ENCODE measurements at regions not wholly inside any gene's neighbourhood (a gene's known extent, or its start where the extent isn't known, plus 50 kb on each side); places are given as distances from the start of the nearest gene placed in this dataset.

DNA sequence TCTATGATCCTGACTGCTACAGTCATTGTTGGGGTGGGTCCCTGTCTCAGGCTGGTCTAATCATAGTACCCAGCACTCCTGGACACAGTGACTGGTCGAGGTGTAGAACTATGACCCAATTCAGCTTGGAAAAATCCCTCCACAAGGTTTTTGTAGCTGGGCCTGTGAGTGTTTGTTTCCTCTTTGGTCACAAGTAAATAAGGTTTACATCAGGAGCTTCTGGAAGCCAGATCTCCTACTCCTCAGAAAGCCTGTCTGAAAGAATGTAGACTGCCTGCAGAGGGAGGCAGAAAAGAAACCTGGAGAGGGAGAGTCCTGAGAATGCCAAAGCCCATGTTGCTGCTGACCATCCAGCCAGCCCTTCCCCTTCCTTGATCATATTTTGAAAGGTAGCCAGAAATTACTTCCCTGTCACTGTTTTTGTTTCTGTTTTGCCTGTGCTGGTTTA lies 123.2 kb downstream of the RAP2B start:
- H3K9me2 ChIP-seq (replicated peaks; ENCODE audit: low read depth, low read length): no peaks in the 10 kb centered on the region
- H3K4me3 ChIP-seq (ENCODE audit: low read length, poor library complexity, severe bottlenecking): no peak overlapping the region
- H3K27me3 ChIP-seq (ENCODE audit: insufficient read depth, low read length, poor library complexity, severe bottlenecking): no peaks in the 10 kb centered on the region
- H3K36me3 ChIP-seq (ENCODE audit: insufficient read depth, low read length): no peaks in the 10 kb centered on the region
- H3K4me2 ChIP-seq (ENCODE audit: low read depth, low read length, poor library complexity, severe bottlenecking): no peak overlapping the region
- no peak for TF ChIP-seq EZH2phosphoT487 (IDR thresholded peaks at IDR 0.05; ENCODE audit: borderline replicate concordance)
- TF ChIP-seq, protein P1, sequence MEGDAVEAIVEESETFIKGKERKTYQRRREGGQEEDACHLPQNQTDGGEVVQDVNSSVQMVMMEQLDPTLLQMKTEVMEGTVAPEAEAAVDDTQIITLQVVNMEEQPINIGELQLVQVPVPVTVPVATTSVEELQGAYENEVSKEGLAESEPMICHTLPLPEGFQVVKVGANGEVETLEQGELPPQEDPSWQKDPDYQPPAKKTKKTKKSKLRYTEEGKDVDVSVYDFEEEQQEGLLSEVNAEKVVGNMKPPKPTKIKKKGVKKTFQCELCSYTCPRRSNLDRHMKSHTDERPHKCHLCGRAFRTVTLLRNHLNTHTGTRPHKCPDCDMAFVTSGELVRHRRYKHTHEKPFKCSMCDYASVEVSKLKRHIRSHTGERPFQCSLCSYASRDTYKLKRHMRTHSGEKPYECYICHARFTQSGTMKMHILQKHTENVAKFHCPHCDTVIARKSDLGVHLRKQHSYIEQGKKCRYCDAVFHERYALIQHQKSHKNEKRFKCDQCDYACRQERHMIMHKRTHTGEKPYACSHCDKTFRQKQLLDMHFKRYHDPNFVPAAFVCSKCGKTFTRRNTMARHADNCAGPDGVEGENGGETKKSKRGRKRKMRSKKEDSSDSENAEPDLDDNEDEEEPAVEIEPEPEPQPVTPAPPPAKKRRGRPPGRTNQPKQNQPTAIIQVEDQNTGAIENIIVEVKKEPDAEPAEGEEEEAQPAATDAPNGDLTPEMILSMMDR (conservative IDR thresholded peaks at IDR 0.05; ENCODE audit: low read length): no peak
- no peaks in the 10 kb centered on the region for H3K79me2 ChIP-seq (ENCODE audit: insufficient read depth, low read length)
- peak overlapping the region; percentile 69 for H2AFZ ChIP-seq (ENCODE audit: low read length)
- H3F3A ChIP-seq (ENCODE audit: low read depth): no peaks in the 10 kb centered on the region
- H3K9me3 ChIP-seq (ENCODE audit: insufficient read depth, low read depth, low read length): no peaks in the 10 kb centered on the region
- H4K20me1 ChIP-seq (ENCODE audit: insufficient read depth, low read length, poor library complexity, severe bottlenecking): no peaks in the 10 kb centered on the region
- H3K9ac ChIP-seq (ENCODE audit: low read depth, low read length, poor library complexity, severe bottlenecking): no peak overlapping the region
- peaks cover 35% of the 10 kb centered on the region for H3K4me1 ChIP-seq (ENCODE audit: insufficient read depth, low read length, poor library complexity, severe bottlenecking)

DNA sequence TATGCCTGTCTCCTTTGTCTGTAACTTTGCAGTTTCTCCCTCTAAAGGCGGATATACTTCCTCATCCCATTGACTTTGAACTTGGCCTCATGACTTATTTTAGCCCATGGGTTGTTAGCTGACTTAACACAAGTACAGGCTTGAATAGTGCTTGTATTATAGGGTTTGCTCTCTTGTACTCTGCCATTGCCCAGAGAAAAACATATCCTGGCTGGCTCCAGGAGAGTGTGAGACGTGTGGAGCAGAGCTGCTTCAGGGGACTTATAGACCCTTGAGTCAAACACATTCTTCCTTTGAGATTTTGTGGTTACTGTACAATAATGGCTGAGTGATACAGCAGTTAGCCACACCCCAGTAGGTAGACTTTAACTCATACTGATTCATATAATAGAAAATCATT lies 124.0 kb downstream of the RAP2B start:
- Histone ChIP-seq H3K36me3 (ENCODE audit: insufficient read depth, low read length) (no peaks in the 10 kb centered on the region), H3K9ac (ENCODE audit: low read depth, low read length, poor library complexity, severe bottlenecking) (no peak overlapping the region), H3K4me2 (ENCODE audit: low read depth, low read length, poor library complexity, severe bottlenecking) (peak overlapping the region; percentile 7), H3K9me2 (replicated peaks; ENCODE audit: low read depth, low read length) (no peaks in the 10 kb centered on the region), H4K20me1 (ENCODE audit: insufficient read depth, low read length, poor library complexity, severe bottlenecking) (no peaks in the 10 kb centered on the region), H3K27me3 (ENCODE audit: insufficient read depth, low read length, poor library complexity, severe bottlenecking) (no peaks in the 10 kb centered on the region), H3K79me2 (ENCODE audit: insufficient read depth, low read length) (no peaks in the 10 kb centered on the region), H3K9me3 (ENCODE audit: insufficient read depth, low read depth, low read length) (no peaks in the 10 kb centered on the region), H3F3A (ENCODE audit: low read depth) (no peaks in the 10 kb centered on the region), H3K4me1 (ENCODE audit: insufficient read depth, low read length, poor library complexity, severe bottlenecking) (peaks cover 35% of the 10 kb centered on the region), H3K4me3 (ENCODE audit: low read length, poor library complexity, severe bottlenecking) (no peak overlapping the region), H2AFZ (ENCODE audit: low read length) (peak overlapping the region; percentile 69)
- no peak for TF ChIP-seq EZH2phosphoT487 (IDR thresholded peaks at IDR 0.05; ENCODE audit: borderline replicate concordance)
- TF ChIP-seq, protein P1 (conservative IDR thresholded peaks at IDR 0.05; ENCODE audit: low read length): no peak

DNA sequence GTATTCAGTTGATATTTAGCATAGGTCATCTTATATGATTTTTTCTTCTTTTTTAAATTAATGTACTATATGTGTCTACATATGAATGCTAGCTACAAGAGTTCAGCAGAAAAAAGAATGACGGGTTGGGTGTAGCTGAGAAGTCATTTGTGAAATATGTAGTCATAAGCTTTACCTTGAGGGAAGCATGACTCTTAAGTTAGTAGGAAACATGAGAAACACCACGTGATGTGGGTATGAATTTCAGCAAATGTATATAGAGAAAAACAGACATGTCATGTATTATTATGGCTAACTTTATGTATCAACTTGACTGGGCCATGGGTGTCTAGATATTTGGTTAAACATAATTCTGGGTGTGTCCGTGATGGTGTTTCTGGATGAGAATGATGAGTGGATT lies 125.0 kb downstream of the RAP2B start:
- H3K9ac ChIP-seq (ENCODE audit: low read depth, low read length, poor library complexity, severe bottlenecking): no peak overlapping the region
- peak overlapping the region; percentile 54; the same call in 1 of the 2 replicates for H2AFZ ChIP-seq (ENCODE audit: low read length)
- H3K36me3 ChIP-seq (ENCODE audit: insufficient read depth, low read length): no peaks in the 10 kb centered on the region
- peaks cover 35% of the 10 kb centered on the region for H3K4me1 ChIP-seq (ENCODE audit: insufficient read depth, low read length, poor library complexity, severe bottlenecking)
- no peak overlapping the region for H3K4me2 ChIP-seq (ENCODE audit: low read depth, low read length, poor library complexity, severe bottlenecking)
- no peaks in the 10 kb centered on the region for H4K20me1 ChIP-seq (ENCODE audit: insufficient read depth, low read length, poor library complexity, severe bottlenecking)
- H3K9me2 ChIP-seq (replicated peaks; ENCODE audit: low read depth, low read length): no peaks in the 10 kb centered on the region
- no peaks in the 10 kb centered on the region for H3K9me3 ChIP-seq (ENCODE audit: insufficient read depth, low read depth, low read length)
- no peaks in the 10 kb centered on the region for H3K79me2 ChIP-seq (ENCODE audit: insufficient read depth, low read length)
- TF ChIP-seq EZH2phosphoT487 (IDR thresholded peaks at IDR 0.05; ENCODE audit: borderline replicate concordance): no peak
- TF ChIP-seq, protein P1 (conservative IDR thresholded peaks at IDR 0.05; ENCODE audit: low read length): no peak
- H3K4me3 ChIP-seq (ENCODE audit: low read length, poor library complexity, severe bottlenecking): no peak overlapping the region
- no peaks in the 10 kb centered on the region for H3K27me3 ChIP-seq (ENCODE audit: insufficient read depth, low read length, poor library complexity, severe bottlenecking)
- no peaks in the 10 kb centered on the region for H3F3A ChIP-seq (ENCODE audit: low read depth)
